Mesendoderm (in vitro differentiated cells): ENCODE measurements at regions not wholly inside any gene's neighbourhood (a gene's known extent, or its start where the extent isn't known, plus 50 kb on each side); places are given as distances from the start of the nearest gene placed in this dataset.

Source experiments
- DNase-seq: peaks from one replicate; pipeline ENCODE4 v3.0.0; 2013
- H2AK5ac ChIP-seq: 2 replicates; pipeline ENCODE4 v1.6.1; 2013; ENCODE audit warnings: low read length, inconsistent platforms
- H2BK120ac ChIP-seq: 2 replicates; pipeline ENCODE4 v1.6.1; 2013; ENCODE audit warnings: low read depth, mild to moderate bottlenecking, low read length, moderate library complexity, mixed read lengths
- H2BK15ac ChIP-seq: replicated peaks from 2 replicates; pipeline ENCODE4 v1.6.1; 2013; ENCODE audit warnings: low read depth, mild to moderate bottlenecking, moderate library complexity
- H2BK5ac ChIP-seq: 2 replicates; pipeline ENCODE4 v1.6.1; 2013; ENCODE audit warnings: low read length, inconsistent platforms
- H3K18ac ChIP-seq: 2 replicates; pipeline ENCODE4 v1.6.1; 2013; ENCODE audit warnings: mild to moderate bottlenecking, low read length, mixed read lengths
- H3K23ac ChIP-seq: one replicate; pipeline ENCODE4 v1.6.1; 2013; ENCODE audit warnings: low read length
- H3K27ac ChIP-seq: 2 replicates; pipeline ENCODE4 v1.5.1; 2013; ENCODE audit warnings: low read depth, mild to moderate bottlenecking, inconsistent platforms, low read length, moderate library complexity
- H3K27me3 ChIP-seq: 2 replicates; pipeline ENCODE4 v1.6.1; 2013; ENCODE audit warnings: low read length, control low read depth, mild to moderate bottlenecking, inconsistent platforms; ENCODE audit not compliant: insufficient read depth, poor library complexity
- H3K36me3 ChIP-seq: 2 replicates; pipeline ENCODE4 v1.6.1; 2013; ENCODE audit warnings: low read length, inconsistent platforms; ENCODE audit not compliant: control insufficient read depth, insufficient read depth
- H3K4ac ChIP-seq: one replicate; pipeline ENCODE4 v1.6.1; 2013; ENCODE audit warnings: low read depth, mild to moderate bottlenecking, low read length, moderate library complexity
- H3K4me1 ChIP-seq: 2 replicates; pipeline ENCODE4 v1.6.1; 2013; ENCODE audit warnings: low read depth, low read length, inconsistent platforms; ENCODE audit not compliant: control insufficient read depth
- H3K4me2 ChIP-seq: 2 replicates; pipeline ENCODE4 v1.6.1; 2013; ENCODE audit warnings: low read length
- H3K4me3 ChIP-seq: 2 replicates; pipeline ENCODE4 v1.5.1; 2013; ENCODE audit warnings: mild to moderate bottlenecking, low read length
- H3K56ac ChIP-seq: one replicate; pipeline ENCODE4 v1.6.1; 2013; ENCODE audit warnings: low read length
- H3K79me1 ChIP-seq: 2 replicates; pipeline ENCODE4 v1.6.1; 2013; ENCODE audit warnings: low read length, inconsistent platforms
- H3K79me2 ChIP-seq: 2 replicates; pipeline ENCODE4 v1.6.1; 2013; ENCODE audit warnings: mild to moderate bottlenecking, low read length; ENCODE audit not compliant: control insufficient read depth, insufficient read depth
- H3K9ac ChIP-seq: 2 replicates; pipeline ENCODE4 v1.6.1; 2013; ENCODE audit warnings: low read length, inconsistent platforms
- H4K5ac ChIP-seq: one replicate; pipeline ENCODE4 v1.6.1; 2013; ENCODE audit warnings: low read length
- H4K8ac ChIP-seq: one replicate; pipeline ENCODE4 v1.6.1; 2013; ENCODE audit warnings: low read depth, mild to moderate bottlenecking, control low read depth, low read length, moderate library complexity
- WGBS: extraction: QIAGEN DNeasy Blood & Tissue Kit; methylation state at CpG from one replicate; pipeline ENCODE4 v1.1.7; 2013; ENCODE audit warnings: low lambda C conversion rate, missing lambda C conversion rate; ENCODE audit not compliant: insufficient coverage; ENCODE audit errors: extremely low coverage; 5-methylcytosine and 5-hydroxymethylcytosine counted together

DNA sequence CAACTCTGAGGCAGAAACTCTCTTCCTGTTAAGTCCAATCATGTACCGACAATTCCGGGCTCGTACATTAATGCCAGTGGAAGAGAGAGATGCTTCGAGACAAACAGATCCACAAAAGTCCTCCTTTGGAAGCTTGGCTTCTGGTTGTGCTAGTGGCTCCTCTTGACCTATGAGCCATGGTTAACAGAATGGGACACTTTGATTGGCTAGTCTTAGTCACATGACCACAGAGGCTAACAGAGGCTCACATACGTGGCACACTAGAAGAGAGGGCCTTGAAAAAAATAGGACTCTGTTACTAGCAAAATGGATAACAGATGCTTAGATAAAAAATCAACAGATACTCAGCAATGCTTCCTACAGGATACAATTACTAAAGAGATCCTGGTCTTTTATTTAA, 1211.9 kb upstream of the GYPC start:
- no peak overlapping the region for H3K4me3 ChIP-seq
- no peaks in the 10 kb centered on the region for H3K79me1 ChIP-seq
- no peak overlapping the region for H3K4me2 ChIP-seq
- H2AK5ac ChIP-seq = no peak overlapping the region
- H3K18ac ChIP-seq = no peak overlapping the region
- H3K27me3 ChIP-seq = no peaks in the 10 kb centered on the region
- H4K5ac ChIP-seq = no peak overlapping the region
- no peaks in the 10 kb centered on the region for H3K79me2 ChIP-seq
- no peak overlapping the region for H2BK15ac ChIP-seq
- H4K8ac ChIP-seq = no peak overlapping the region
- H3K9ac ChIP-seq = no peak overlapping the region
- no peak overlapping the region for H3K23ac ChIP-seq
- H3K56ac ChIP-seq = no peak overlapping the region
- H2BK5ac ChIP-seq = no peak overlapping the region
- no peak overlapping the region for H2BK120ac ChIP-seq
- no peak for DNase-seq
- no peak overlapping the region for H3K27ac ChIP-seq
- H3K4ac ChIP-seq = no peak overlapping the region
- WGBS = no CpG with 5 or more reads among the region's 5 CpGs
- H3K4me1 ChIP-seq = no peaks in the 10 kb centered on the region
- H3K36me3 ChIP-seq = no peaks in the 10 kb centered on the region

DNA sequence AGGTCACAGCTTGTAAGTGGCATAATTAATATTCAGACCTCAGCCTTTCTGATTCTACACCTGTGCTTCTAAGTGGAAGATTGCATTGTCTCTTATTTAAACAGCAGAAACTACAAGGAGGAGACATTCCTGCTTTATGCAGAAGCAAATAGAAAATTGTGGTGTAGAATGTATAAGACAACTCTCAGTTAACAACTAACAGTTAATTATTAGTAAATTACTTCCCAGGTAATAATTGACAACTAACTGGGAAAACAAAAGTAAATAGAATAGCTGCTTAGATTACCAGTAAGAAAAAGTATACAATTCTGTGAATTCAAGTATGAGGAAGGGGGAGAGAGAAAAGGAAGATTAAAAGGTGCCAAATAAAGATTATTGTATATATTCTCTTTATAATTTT, 1210.5 kb upstream of the GYPC start:
- Histone ChIP-seq H3K56ac (no peak overlapping the region), H4K8ac (no peak overlapping the region), H3K27me3 (no peaks in the 10 kb centered on the region), H3K36me3 (no peaks in the 10 kb centered on the region), H4K5ac (no peak overlapping the region), H2AK5ac (no peak overlapping the region), H3K4me3 (no peak overlapping the region), H3K4me1 (no peaks in the 10 kb centered on the region), H2BK5ac (no peak overlapping the region), H3K79me1 (no peaks in the 10 kb centered on the region), H2BK120ac (no peak overlapping the region), H3K27ac (no peak overlapping the region), H3K23ac (no peak overlapping the region), H3K9ac (no peak overlapping the region), H3K4ac (no peak overlapping the region), H3K18ac (no peak overlapping the region), H2BK15ac (no peak overlapping the region), H3K79me2 (no peaks in the 10 kb centered on the region), H3K4me2 (no peak overlapping the region)
- DNase-seq = no peak

DNA sequence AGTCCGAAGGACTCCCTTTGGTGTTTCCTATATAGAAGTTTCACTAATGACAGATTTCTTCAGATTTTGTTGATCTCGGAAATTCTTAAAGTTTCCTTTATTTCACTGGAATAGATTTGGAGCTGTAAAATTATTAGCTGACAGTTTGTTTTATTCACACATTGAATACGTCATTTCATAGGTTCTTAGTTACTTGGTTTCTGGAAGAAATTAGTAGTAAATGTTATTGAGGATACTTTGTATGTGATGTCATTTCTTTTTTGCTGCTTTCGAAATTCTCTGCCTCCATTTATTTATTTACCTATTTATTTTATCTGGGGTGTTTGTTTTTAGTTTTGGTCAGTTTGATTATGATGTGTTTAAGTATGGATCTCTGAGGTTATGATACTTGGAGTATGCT, 1205.9 kb upstream of the GYPC start:
- H3K4me2 ChIP-seq = no peak overlapping the region
- H3K36me3 ChIP-seq = no peaks in the 10 kb centered on the region
- no peaks in the 10 kb centered on the region for H3K79me1 ChIP-seq
- no peak overlapping the region for H3K4ac ChIP-seq
- no CpG with 5 or more reads among the region's 4 CpGs for WGBS
- H4K8ac ChIP-seq = no peak overlapping the region
- no peak for DNase-seq
- H2AK5ac ChIP-seq = no peak overlapping the region
- no peak overlapping the region for H2BK5ac ChIP-seq
- no peak overlapping the region for H4K5ac ChIP-seq
- H3K27me3 ChIP-seq = no peaks in the 10 kb centered on the region
- H3K23ac ChIP-seq = no peak overlapping the region
- H3K4me1 ChIP-seq = no peaks in the 10 kb centered on the region
- no peak overlapping the region for H3K56ac ChIP-seq
- H3K27ac ChIP-seq = no peak overlapping the region
- no peak overlapping the region for H3K4me3 ChIP-seq
- H3K79me2 ChIP-seq = no peaks in the 10 kb centered on the region
- H2BK120ac ChIP-seq = no peak overlapping the region
- H3K9ac ChIP-seq = no peak overlapping the region
- no peak overlapping the region for H3K18ac ChIP-seq
- H2BK15ac ChIP-seq = no peak overlapping the region

DNA sequence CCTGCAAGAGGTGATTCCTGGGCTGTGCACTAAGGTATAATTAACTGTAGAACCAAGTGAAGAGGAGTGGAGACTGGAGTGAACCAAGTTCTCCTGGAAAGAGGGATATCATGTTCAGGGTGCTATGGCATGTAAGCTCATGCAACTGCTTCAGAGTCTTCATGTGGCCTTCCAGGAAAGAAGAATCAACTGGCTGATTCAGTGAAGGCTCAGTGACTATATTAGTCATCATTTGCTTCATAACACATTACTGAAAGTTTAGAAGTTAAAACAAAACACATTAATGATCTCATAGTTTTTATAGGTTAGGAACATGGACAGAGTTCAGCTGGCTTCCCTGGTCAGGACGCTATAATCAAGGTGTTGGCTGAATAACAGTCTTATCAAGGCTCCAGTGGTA, 1200.8 kb upstream of the GYPC start:
- no peak overlapping the region for H2BK15ac ChIP-seq
- no CpG with 5 or more reads among the region's 1 CpG for WGBS

DNA sequence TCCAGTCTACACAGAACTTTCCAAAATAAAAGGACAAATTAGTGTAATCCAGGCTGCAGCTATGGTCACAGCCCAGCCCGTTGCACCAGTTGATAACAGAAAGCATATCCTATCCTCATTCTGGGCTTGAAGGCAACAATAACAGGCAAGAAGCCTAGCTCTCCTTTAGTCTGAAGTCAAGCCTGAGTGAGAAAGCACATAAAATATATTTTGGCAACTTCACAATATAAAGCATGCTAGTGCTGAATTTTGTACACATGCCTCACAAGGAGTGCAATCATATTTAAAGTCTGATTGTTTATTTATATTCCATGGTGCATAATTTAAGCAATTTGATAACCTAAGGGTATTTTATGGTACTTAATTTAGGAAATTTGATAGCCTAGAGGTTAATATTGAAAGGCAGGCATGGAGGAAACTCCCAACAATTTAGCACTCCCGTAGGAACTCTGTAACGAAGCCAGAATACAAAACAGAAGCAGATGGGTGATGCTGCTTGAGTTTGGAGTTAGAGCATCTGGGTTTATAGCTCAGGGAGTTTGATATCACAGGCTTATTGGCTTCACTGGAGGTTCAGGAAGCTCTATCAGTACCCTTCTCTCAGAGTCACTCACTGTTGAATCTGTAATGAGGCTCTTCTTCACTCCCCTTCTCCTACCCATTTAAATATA, 1199.1 kb upstream of the GYPC start:
- Histone ChIP-seq H4K8ac (no peak overlapping the region), H4K5ac (no peak overlapping the region), H3K23ac (no peak overlapping the region), H3K79me2 (no peaks in the 10 kb centered on the region), H3K4me1 (no peaks in the 10 kb centered on the region), H3K36me3 (no peaks in the 10 kb centered on the region), H2BK5ac (no peak overlapping the region), H3K4me2 (no peak overlapping the region), H3K9ac (no peak overlapping the region), H3K79me1 (no peaks in the 10 kb centered on the region), H3K27me3 (no peaks in the 10 kb centered on the region), H2AK5ac (no peak overlapping the region), H3K4ac (no peak overlapping the region), H3K18ac (no peak overlapping the region), H2BK15ac (no peak overlapping the region), H3K56ac (no peak overlapping the region), H3K4me3 (no peak overlapping the region), H2BK120ac (no peak overlapping the region), H3K27ac (no peak overlapping the region)
- DNase-seq = no peak
- WGBS = no CpG with 5 or more reads among the region's 3 CpGs

More for the DNA sequence above, 1200.8 kb upstream of the GYPC start:
- no peaks in the 10 kb centered on the region for H3K79me2 ChIP-seq
- H4K8ac ChIP-seq = no peak overlapping the region
- no peak overlapping the region for H3K4me3 ChIP-seq
- no peak overlapping the region for H2AK5ac ChIP-seq
- H2BK5ac ChIP-seq = no peak overlapping the region
- H3K4ac ChIP-seq = no peak overlapping the region
- H3K36me3 ChIP-seq = no peaks in the 10 kb centered on the region
- no peaks in the 10 kb centered on the region for H3K27me3 ChIP-seq
- no peaks in the 10 kb centered on the region for H3K79me1 ChIP-seq
- H3K9ac ChIP-seq = no peak overlapping the region
- H4K5ac ChIP-seq = no peak overlapping the region
- H3K23ac ChIP-seq = no peak overlapping the region
- no peak overlapping the region for H3K4me2 ChIP-seq
- H3K56ac ChIP-seq = no peak overlapping the region
- no peak for DNase-seq
- H3K4me1 ChIP-seq = no peaks in the 10 kb centered on the region
- no peak overlapping the region for H3K18ac ChIP-seq
- H2BK120ac ChIP-seq = no peak overlapping the region
- no peak overlapping the region for H3K27ac ChIP-seq

DNA sequence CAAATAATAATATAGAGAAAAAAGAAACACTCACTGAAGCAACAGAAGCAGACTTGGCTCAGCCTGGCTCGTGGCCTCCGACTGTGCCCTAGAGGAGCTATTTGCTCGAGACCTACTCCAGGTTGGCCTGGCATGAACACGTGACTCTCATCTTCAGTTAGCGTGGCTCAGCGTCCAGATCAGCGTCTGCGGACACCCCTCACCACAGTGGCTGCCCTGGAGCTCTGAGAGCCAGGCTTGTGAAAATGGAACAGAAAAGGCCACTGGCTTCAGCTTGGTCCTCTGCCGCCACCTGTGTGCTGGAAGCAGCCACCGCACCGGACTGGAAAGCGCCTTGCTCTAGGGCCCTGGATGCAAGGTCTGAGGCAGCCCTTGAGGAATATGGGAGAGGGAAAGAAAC, 1184.0 kb upstream of the GYPC start:
- Histone ChIP-seq H3K27ac (no peak overlapping the region), H2BK120ac (no peak overlapping the region), H3K79me1 (no peaks in the 10 kb centered on the region), H3K4me2 (no peak overlapping the region), H3K4me3 (no peak overlapping the region), H3K27me3 (no peaks in the 10 kb centered on the region), H2BK5ac (no peak overlapping the region), H3K4me1 (no peaks in the 10 kb centered on the region), H3K23ac (no peak overlapping the region), H3K36me3 (no peaks in the 10 kb centered on the region), H3K18ac (no peak overlapping the region), H4K5ac (no peak overlapping the region), H3K79me2 (no peaks in the 10 kb centered on the region), H2BK15ac (no peak overlapping the region), H3K4ac (no peak overlapping the region), H3K56ac (no peak overlapping the region), H3K9ac (no peak overlapping the region), H4K8ac (no peak overlapping the region), H2AK5ac (no peak overlapping the region)
- no CpG with 5 or more reads among the region's 12 CpGs for WGBS
- DNase-seq = peak; percentile 69
